ENCODE measurements at regions not wholly inside any gene's neighbourhood (a gene's known extent, or its start where the extent isn't known, plus 50 kb on each side); places are given as distances from the start of the nearest gene placed in this dataset.

DNA sequence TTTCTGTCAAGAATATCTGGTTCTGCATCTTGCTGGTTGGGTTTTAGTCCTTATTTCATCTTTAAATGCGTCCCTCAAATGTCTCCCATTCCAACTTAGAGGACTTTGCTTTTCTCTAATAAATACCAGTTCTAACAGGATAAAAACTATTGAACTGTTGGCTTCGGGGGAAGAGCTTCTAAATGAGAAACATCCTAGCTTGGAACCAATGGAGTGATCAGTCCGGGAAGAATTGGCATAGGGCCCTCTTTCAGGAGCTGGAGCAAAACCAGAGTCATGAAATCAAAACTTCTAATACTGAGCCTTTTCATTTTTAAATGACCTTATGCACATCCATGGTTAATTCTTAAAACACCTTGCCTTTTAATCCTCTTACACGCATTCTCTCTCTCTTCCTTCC, 401.6 kb upstream of the SMIM21 start:
- TF ChIP-seq EZH2 (IDR thresholded peaks at IDR 0.05; ENCODE audit: insufficient read depth, low read length): no peak
- TF ChIP-seq, protein P1, sequence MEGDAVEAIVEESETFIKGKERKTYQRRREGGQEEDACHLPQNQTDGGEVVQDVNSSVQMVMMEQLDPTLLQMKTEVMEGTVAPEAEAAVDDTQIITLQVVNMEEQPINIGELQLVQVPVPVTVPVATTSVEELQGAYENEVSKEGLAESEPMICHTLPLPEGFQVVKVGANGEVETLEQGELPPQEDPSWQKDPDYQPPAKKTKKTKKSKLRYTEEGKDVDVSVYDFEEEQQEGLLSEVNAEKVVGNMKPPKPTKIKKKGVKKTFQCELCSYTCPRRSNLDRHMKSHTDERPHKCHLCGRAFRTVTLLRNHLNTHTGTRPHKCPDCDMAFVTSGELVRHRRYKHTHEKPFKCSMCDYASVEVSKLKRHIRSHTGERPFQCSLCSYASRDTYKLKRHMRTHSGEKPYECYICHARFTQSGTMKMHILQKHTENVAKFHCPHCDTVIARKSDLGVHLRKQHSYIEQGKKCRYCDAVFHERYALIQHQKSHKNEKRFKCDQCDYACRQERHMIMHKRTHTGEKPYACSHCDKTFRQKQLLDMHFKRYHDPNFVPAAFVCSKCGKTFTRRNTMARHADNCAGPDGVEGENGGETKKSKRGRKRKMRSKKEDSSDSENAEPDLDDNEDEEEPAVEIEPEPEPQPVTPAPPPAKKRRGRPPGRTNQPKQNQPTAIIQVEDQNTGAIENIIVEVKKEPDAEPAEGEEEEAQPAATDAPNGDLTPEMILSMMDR (IDR thresholded peaks at IDR 0.05; ENCODE audit: insufficient read depth, low read depth, low read length): no peak

All from astrocyte (in vitro differentiated cells and primary cell).